A673 (cell line): ENCODE measurements at regions not wholly inside any gene's neighbourhood (a gene's known extent, or its start where the extent isn't known, plus 50 kb on each side); places are given as distances from the start of the nearest gene placed in this dataset.
"Not testable (repeated sequence)": the region's sequence is repeated elsewhere in the genome, so short reads cannot be mapped to it uniquely, and the experiment has no call there.

ENCODE experiments used
- BruUV-seq: library from RNA; stranded (reverse); fragments of 400-500 nt; replicated peaks from 2 replicates; lab custom pipeline; 2021; lab: Mats Ljungman, UMichigan
- CTCF ChIA-PET: fragments of 300-600 bp; sonication (Branson Sonifier 250); formaldehyde crosslinking; loops from one replicate; lab custom pipeline; 2022; ENCODE audit warnings: antibody characterized with exemption; lab: Charles Lee
- POLR2A ChIA-PET: fragments of 300-600 bp; sonication (Branson Sonifier 250); formaldehyde crosslinking; loops from one replicate; lab custom pipeline; 2022; ENCODE audit warnings: antibody characterized with exemption; ENCODE audit not compliant: low non-redundant PET; lab: Charles Lee
- DNase-seq: peaks from one replicate; pipeline ENCODE4 v3.0.0-alpha.2; 2015; ENCODE audit warnings: low spot score
- H3K27ac ChIP-seq: fragments of 200-600 bp; sonication (generic); 2 replicates; pipeline ENCODE4 v1.5.1; 2016; ENCODE audit warnings: mixed run types, low read depth, mild to moderate bottlenecking, mixed read lengths, antibody characterized with exemption, low read length; ENCODE audit not compliant: poor library complexity, severe bottlenecking
- H3K27me3 ChIP-seq: fragments of 200-600 bp; sonication (generic); replicated peaks from 2 replicates; pipeline ENCODE4 v1.6.1; 2017; ENCODE audit warnings: mixed run types, low read depth, mild to moderate bottlenecking, mixed read lengths, antibody characterized with exemption, low read length; ENCODE audit not compliant: insufficient read depth, poor library complexity
- H3K36me3 ChIP-seq: fragments of 200-600 bp; sonication (generic); 2 replicates; pipeline ENCODE4 v1.6.1; 2016; ENCODE audit warnings: mixed run types, mild to moderate bottlenecking, mixed read lengths, antibody characterized with exemption, low read length; ENCODE audit not compliant: insufficient read depth, poor library complexity, severe bottlenecking
- H3K4me1 ChIP-seq: fragments of 200-600 bp; sonication (generic); 2 replicates; pipeline ENCODE4 v1.6.1; 2017; ENCODE audit warnings: mixed run types, mild to moderate bottlenecking, mixed read lengths, antibody characterized with exemption, low read length; ENCODE audit not compliant: insufficient read depth, poor library complexity, severe bottlenecking
- H3K4me3 ChIP-seq: fragments of 200-600 bp; sonication (generic); 2 replicates; pipeline ENCODE4 v1.5.1; 2016; ENCODE audit warnings: low read depth, mixed run types, mild to moderate bottlenecking, mixed read lengths, low read length; ENCODE audit not compliant: poor library complexity, severe bottlenecking
- H3K9me3 ChIP-seq: fragments of 200-600 bp; sonication (generic); 2 replicates; pipeline ENCODE4 v1.6.1; 2016; ENCODE audit warnings: mixed run types, low read depth, mild to moderate bottlenecking, mixed read lengths, antibody characterized with exemption, low read length; ENCODE audit not compliant: poor library complexity, severe bottlenecking
- EZH2 ChIP-seq: fragments of 200-600 bp; sonication (generic); IDR thresholded peaks from 2 replicates; pipeline ENCODE4 v1.6.1; 2017; ENCODE audit warnings: borderline replicate concordance, low read depth, mild to moderate bottlenecking, mixed read lengths, antibody characterized with exemption, low read length; ENCODE audit not compliant: poor library complexity, severe bottlenecking
- intact Hi-C: fragments of 100-400 bp; cut with micrococcal nuclease; formaldehyde crosslinking; loops from one replicate; pipeline ENCODE4 v1.10.0; 2022; ENCODE audit not compliant: unreplicated experiment
- TF ChIP-seq, protein P1 (sequence below): fragments of 300-800, 200-600 bp; sonication (generic); conservative IDR thresholded peaks from 2 replicates; pipeline ENCODE4 v1.5.1; 2017; ENCODE audit warnings: low read depth, mild to moderate bottlenecking, antibody characterized with exemption, low read length, moderate library complexity, mixed read lengths

DNA sequence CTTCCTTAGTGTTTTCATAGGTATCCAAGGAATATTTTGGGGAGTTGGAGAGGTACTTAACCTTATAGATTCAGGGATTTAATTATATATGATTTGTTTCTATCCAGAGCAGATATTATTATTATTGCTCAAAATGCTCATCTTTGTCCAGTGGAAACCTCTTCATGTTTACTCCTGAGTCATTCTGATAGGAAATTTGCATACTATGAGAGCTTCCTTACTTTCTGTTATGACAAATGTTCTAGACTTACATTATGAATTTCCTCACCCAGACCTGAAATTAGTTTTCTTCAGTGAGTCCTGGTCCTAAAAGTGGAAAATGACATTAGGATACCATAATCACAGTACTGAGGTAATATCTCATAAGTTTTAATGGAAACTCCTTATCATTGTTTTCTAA lies 57.5 kb upstream of the PLPPR5 start:
- ChIA-PET CTCF (no interaction called here), POLR2A (no interaction called here)
- no TSS peak for BruUV-seq
- Histone ChIP-seq H3K4me3 (no peak overlapping the region), H3K27me3 (no peaks in the 10 kb centered on the region), H3K36me3 (no peaks in the 10 kb centered on the region), H3K27ac (no peak overlapping the region), H3K4me1 (no peaks in the 10 kb centered on the region), H3K9me3 (no peaks in the 10 kb centered on the region)
- intact Hi-C loops, result no loop called here
- TF ChIP-seq EZH2, result no peak
- TF ChIP-seq, protein P1, sequence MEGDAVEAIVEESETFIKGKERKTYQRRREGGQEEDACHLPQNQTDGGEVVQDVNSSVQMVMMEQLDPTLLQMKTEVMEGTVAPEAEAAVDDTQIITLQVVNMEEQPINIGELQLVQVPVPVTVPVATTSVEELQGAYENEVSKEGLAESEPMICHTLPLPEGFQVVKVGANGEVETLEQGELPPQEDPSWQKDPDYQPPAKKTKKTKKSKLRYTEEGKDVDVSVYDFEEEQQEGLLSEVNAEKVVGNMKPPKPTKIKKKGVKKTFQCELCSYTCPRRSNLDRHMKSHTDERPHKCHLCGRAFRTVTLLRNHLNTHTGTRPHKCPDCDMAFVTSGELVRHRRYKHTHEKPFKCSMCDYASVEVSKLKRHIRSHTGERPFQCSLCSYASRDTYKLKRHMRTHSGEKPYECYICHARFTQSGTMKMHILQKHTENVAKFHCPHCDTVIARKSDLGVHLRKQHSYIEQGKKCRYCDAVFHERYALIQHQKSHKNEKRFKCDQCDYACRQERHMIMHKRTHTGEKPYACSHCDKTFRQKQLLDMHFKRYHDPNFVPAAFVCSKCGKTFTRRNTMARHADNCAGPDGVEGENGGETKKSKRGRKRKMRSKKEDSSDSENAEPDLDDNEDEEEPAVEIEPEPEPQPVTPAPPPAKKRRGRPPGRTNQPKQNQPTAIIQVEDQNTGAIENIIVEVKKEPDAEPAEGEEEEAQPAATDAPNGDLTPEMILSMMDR, result no peak
- no peak for DNase-seq

DNA sequence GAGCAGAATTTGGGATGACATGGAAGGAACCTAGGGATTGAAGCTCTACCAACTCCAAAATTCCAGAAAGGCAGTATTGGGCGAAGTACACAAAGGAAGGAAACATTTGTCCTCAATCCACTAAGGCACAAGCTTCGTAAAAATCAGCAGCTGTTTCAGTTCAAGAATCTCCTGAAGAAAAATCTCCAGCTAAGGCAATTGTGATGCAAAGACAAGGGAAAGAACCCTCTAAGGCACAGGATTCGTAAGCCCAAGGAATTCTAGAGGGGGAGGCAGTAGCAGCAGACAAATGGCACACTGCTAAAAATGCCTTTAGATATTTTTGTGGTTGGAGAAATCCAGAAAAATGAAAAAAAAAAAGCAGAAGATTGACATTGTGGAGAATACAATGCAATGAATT lies 64.5 kb upstream of the PLPPR5 start:
- intact Hi-C loops, result no loop called here
- Histone ChIP-seq H3K4me3 (no peak overlapping the region), H3K9me3 (no peaks in the 10 kb centered on the region), H3K4me1 (no peaks in the 10 kb centered on the region), H3K36me3 (no peaks in the 10 kb centered on the region), H3K27ac (no peak overlapping the region), H3K27me3 (peaks cover 14% of the 10 kb centered on the region)
- TF ChIP-seq, protein P1, result no peak
- no peak for TF ChIP-seq EZH2
- DNase-seq, result no peak
- CTCF ChIA-PET, result no interaction called here
- POLR2A ChIA-PET, result no interaction called here
- no TSS peak for BruUV-seq

DNA sequence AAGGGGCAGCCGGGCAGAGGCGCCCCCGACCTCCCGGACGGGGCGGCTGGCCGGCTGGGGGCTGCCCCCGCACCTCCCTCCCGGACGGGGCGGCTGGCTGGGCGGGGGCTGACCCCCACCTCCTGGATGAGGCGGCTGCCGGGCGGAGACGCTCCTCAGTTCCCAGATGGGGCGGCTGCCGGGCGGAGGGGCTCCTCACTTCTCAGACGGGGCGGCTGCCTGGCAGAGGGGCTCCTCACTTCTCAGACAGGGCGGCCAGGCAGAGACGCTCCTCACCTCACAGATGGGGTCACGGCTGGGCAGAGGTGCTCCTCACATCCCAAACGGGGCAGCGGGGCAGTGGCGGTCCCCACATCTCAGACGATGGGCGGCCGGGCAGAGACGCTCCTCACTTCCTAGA lies 73.9 kb upstream of the PLPPR5 start:
- H3K36me3 ChIP-seq, H3K4me1 ChIP-seq, H3K4me3 ChIP-seq, H3K27ac ChIP-seq, intact Hi-C loops, BruUV-seq, CTCF ChIA-PET, DNase-seq, H3K27me3 ChIP-seq, POLR2A ChIA-PET, H3K9me3 ChIP-seq: not testable (repeated sequence)

DNA sequence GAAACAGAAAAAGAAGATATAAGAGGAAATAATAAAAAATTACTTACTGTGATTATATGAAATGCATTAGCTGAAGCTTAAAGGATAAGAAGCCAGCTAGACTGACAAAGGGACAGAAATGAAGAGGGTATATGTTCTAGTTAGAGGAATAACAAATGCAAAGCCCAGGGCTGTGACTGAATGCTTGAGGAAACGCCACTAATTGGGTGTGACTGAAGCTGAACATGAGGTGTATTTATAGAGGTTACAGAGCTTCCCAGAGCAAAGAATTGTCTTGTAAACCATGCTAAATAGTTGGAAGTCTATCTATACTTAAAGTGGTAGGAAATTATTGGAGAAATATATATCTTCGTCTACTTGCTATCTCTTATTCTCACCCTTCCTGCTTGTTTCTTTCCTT lies 77.7 kb upstream of the PLPPR5 start:
- Histone ChIP-seq H3K27me3 (no peaks in the 10 kb centered on the region), H3K9me3 (no peaks in the 10 kb centered on the region), H3K36me3 (no peaks in the 10 kb centered on the region), H3K4me3 (no peak overlapping the region), H3K27ac (no peak overlapping the region), H3K4me1 (no peaks in the 10 kb centered on the region)
- no peak for TF ChIP-seq EZH2
- TF ChIP-seq, protein P1, result no peak
- no TSS peak for BruUV-seq
- CTCF ChIA-PET, result no interaction called here
- POLR2A ChIA-PET, result no interaction called here
- intact Hi-C loops, result no loop called here
- no peak for DNase-seq
